ENCODE measurements at regions not wholly inside any gene's neighbourhood (a gene's known extent, or its start where the extent isn't known, plus 50 kb on each side); places are given as distances from the start of the nearest gene placed in this dataset.

DNA sequence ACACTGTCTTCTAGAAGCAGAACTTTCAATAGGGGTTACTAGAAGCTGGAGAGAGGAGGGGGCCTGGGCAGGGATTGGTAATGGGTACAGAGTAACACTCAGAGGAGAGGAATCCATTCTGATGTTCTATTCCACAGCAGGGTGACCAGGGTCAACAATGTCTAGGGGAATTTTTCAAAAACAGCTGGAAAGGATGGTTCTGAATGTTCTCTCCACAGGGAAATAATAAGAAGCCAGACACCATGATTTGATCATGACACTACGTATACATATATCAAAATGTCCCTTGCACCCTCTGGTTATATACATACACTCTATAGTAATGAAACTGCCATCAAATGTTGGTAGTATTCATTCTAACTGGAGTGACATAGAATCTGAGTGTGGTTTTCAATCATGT lies 111.2 kb upstream of the TOP3B start:
- no peak for TF ChIP-seq TAF1 (conservative IDR thresholded peaks at IDR 0.05)
- no peak for TF ChIP-seq CTCF (IDR thresholded peaks at IDR 0.05; ENCODE audit: low read depth, low read length, missing input control)
- TF ChIP-seq JUND (IDR thresholded peaks at IDR 0.05): no peak
- no peak for TF ChIP-seq RAD21 (IDR thresholded peaks at IDR 0.05)
- TF ChIP-seq EGR1 (IDR thresholded peaks at IDR 0.05; ENCODE audit: low read depth in 2 of 2): no peak
- TF ChIP-seq FOXA1 (IDR thresholded peaks at IDR 0.05): no peak
- no peak for TF ChIP-seq REST (IDR thresholded peaks at IDR 0.05)
- TF ChIP-seq YY1 (IDR thresholded peaks at IDR 0.05): no peak
- TF ChIP-seq RXRA (IDR thresholded peaks at IDR 0.05): no peak
- TF ChIP-seq GABPA (IDR thresholded peaks at IDR 0.05 in 1 of 2, conservative IDR thresholded peaks at IDR 0.05 in 1 of 2): no peak
- TF ChIP-seq SP1 (IDR thresholded peaks at IDR 0.05): no peak
- TF ChIP-seq, protein P1, sequence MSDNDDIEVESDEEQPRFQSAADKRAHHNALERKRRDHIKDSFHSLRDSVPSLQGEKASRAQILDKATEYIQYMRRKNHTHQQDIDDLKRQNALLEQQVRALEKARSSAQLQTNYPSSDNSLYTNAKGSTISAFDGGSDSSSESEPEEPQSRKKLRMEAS (IDR thresholded peaks at IDR 0.05): no peak
- TF ChIP-seq ATF3 (IDR thresholded peaks at IDR 0.05): no peak
